Effector memory CD8-positive, alpha-beta T cell (primary cell): ENCODE measurements at regions not wholly inside any gene's neighbourhood (a gene's known extent, or its start where the extent isn't known, plus 50 kb on each side); places are given as distances from the start of the nearest gene placed in this dataset.

Experiments
- ATAC-seq: fragments of 150-1000 bp; cut with Tn5 transposase; replicated peaks from 2 replicates; pipeline ENCODE4 v1.10.0; 2021; ENCODE audit warnings: mild to moderate bottlenecking, moderate library complexity
- DNase-seq, 3 experiments: peaks; one replicate each; pipeline ENCODE4 v3.0.0; 2021
- H3K27ac Mint-ChIP-seq, 2 donors: one replicate each; pipeline ENCODE4 v1.8.0; 2022; ENCODE audit warnings: mild to moderate bottlenecking in 2 of 2, mixed read lengths in 2 of 2, moderate library complexity in 2 of 2
- H3K27me3 Mint-ChIP-seq, 2 donors: one replicate each; pipeline ENCODE4 v1.8.0; 2022; ENCODE audit warnings: mixed read lengths in 2 of 2
- H3K36me3 Mint-ChIP-seq: one replicate; pipeline ENCODE4 v1.8.0; 2022; ENCODE audit warnings: mild to moderate bottlenecking, moderate library complexity, mixed read lengths; ENCODE audit not compliant: insufficient read depth
- H3K4me1 Mint-ChIP-seq, 2 donors: one replicate each; pipeline ENCODE4 v1.8.0; 2022; ENCODE audit warnings: low read depth in 2 of 2, mixed read lengths in 2 of 2
- H3K4me3 Mint-ChIP-seq, 2 donors: one replicate each; pipeline ENCODE4 v1.8.0; 2022; ENCODE audit warnings: mild to moderate bottlenecking in 2 of 2, mixed read lengths in 2 of 2, moderate library complexity in 2 of 2
- H3K9me3 Mint-ChIP-seq, 2 donors: one replicate each; pipeline ENCODE4 v1.8.0; 2022; ENCODE audit warnings: mixed read lengths in 2 of 2

DNA sequence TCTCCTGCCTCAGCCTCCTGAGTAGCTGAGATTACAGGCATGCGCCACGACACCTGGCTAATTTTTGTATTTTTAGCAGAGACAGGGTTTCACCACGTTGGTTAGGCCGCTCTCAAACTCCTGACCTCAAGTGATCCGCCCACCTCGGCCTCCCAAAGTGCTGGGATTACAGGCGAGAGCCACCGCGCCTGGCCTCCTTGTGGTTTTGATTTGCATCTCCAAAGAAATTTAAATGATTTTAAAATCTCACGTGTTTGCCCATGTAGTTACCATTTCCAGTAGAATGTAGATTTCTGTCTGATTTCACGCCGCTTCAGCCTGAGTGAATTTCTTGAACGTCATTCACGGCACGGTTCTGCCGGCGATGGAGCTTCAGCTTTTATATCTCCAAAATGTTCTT lies 55.8 kb downstream of the IGF2 start:
- Mint-ChIP-seq H3K27me3 (peaks cover 30 to 33% of the 10 kb centered on the region in 2 donors), H3K27ac (no peak overlapping the region), H3K36me3 (no peaks in the 10 kb centered on the region), H3K9me3 (peaks cover 0 to 2% of the 10 kb centered on the region in 2 donors), H3K4me3 (no peak overlapping the region), H3K4me1 (no peaks in the 10 kb centered on the region)
- DNase-seq (no peak), ATAC-seq (no peak)

DNA sequence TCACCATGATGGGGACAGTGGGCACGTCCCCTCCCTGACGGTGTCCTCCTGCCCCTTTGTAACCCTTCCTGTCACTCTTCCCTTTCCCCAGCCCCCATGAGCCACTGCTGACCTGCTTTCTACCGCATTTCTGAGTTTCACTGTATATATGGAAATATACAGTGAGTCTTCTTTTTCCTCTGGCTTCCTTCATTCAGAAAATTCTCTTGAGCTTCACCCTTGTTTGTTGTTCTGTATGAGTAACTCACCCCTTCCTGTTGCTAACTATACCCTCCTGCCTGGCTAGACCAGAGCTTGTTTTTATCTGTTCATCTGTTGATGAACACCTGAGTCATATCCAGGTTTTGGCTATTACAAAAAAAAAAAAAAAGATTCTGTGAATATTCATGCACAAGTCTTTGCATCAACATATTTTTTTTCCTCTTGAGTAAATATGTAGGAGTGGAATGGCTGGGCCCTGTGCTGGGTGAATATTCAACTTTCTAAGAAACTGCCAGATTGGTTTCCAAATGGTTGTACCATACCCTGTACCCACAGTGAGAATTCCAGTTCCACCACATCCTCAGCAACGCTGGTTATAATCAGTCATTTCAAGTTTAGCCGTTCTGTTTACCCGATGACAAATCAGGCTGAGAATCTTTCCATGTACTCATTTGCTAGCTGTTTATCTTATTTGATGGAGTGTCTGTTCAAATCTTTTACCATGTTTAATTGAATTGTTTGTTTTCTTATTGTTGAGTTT lies 62.0 kb downstream of the IGF2 start:
- peak; percentile 49 for ATAC-seq
- DNase-seq, result no peak
- H3K4me1 Mint-ChIP-seq, result peaks cover 0 to 9% of the 10 kb centered on the region in 2 donors
- peak overlapping the region in 1 of 2 donors; percentile 2 for H3K27ac Mint-ChIP-seq
- H3K27me3 Mint-ChIP-seq, result peaks cover 21 to 28% of the 10 kb centered on the region in 2 donors
- H3K36me3 Mint-ChIP-seq, result no peaks in the 10 kb centered on the region
- H3K9me3 Mint-ChIP-seq, result no peaks in the 10 kb centered on the region
- H3K4me3 Mint-ChIP-seq, result no peak overlapping the region

DNA sequence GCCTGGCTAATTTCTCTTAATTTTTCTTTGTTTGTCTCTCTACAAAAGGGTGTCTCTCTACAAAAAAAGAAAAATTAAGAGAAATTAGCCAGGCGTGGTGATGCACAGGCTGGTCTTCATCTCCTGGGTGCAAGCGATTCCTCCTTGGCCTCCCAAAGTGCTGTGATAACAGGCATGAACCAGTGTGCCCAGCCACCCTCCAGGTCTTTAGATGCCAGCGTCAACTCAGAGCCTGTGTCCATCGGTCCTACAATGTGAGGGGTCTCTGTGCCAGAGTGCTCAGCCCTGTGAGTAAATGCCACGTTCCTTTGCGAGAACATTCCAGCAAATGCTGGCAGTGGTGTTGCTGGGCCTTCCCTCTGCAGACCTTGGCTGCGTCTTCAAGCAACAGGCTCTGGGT lies 62.7 kb downstream of the IGF2 start:
- peaks cover 21 to 28% of the 10 kb centered on the region in 2 donors for H3K27me3 Mint-ChIP-seq
- H3K27ac Mint-ChIP-seq, result no peak overlapping the region
- peaks cover 0 to 9% of the 10 kb centered on the region in 2 donors for H3K4me1 Mint-ChIP-seq
- H3K36me3 Mint-ChIP-seq, result no peaks in the 10 kb centered on the region
- no peak overlapping the region for H3K4me3 Mint-ChIP-seq
- ATAC-seq (no peak), DNase-seq (no peak)
- no peaks in the 10 kb centered on the region for H3K9me3 Mint-ChIP-seq

DNA sequence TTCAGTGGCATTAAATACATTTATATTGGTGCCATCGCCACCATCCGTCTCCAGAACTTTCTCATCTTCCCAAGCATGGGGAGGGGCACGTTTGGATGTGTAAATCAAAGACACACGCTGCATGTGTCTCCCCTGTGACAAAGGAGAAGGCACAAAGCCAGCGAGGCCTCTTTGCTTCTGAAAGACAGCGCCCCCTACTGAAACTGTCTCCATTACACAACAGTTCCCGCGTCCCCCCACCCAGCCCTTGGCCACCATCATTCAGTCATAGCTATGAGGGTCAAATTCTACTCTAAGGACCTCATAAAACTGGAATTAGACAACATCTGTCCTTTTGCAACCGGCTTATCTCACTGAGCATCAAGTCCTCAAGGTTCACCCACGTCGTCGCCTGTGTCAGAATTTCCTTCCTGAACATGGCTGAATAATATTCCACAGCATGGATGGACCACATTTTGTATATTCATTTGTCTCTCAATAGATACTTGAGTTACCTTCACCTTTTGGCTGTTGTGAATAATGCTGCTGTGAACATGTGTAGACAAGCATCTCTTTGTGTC lies 64.8 kb downstream of the IGF2 start:
- Mint-ChIP-seq H3K27ac (no peak overlapping the region), H3K4me3 (no peak overlapping the region), H3K27me3 (peaks cover 21 to 28% of the 10 kb centered on the region in 2 donors), H3K4me1 (peaks cover 0 to 9% of the 10 kb centered on the region in 2 donors), H3K9me3 (no peaks in the 10 kb centered on the region), H3K36me3 (no peaks in the 10 kb centered on the region)
- DNase-seq (no peak), ATAC-seq (no peak)

DNA sequence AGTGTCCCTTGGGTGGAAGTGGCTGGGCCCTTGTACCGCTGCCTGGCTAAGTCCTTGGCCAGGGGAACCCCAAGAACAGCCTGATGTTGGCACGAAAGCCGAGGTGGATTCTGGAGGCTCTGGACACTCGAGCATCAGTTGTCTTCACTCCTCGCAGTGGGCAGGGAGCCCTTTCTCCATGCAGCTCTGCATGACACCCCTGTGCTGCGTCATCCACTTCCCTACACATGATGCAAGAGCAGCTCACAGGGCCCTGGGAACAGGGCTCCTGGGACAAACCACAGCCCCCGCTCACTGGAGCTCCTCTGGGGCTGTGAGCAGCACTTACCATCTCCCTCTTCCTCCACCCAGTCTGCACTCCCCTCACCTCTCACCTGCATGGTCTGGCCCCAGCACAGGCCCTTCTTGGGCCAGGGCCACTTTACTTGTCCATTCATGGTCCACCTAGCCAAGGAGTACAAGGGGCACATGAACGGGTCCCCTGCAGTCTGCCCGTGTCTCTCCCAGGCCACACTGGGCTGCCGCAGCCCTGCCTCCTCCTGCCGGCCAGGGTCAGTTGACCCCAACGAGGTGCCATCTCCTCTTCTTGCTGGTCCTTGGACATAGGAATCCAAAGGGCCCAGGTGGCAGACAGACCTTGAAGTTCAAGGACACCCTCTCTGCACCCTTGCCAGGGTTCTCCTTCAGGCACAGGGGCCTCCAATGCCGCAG lies 66.5 kb downstream of the IGF2 start:
- no peak for ATAC-seq
- no peaks in the 10 kb centered on the region for H3K9me3 Mint-ChIP-seq
- no peak overlapping the region for H3K27ac Mint-ChIP-seq
- no peaks in the 10 kb centered on the region for H3K36me3 Mint-ChIP-seq
- no peak overlapping the region for H3K4me3 Mint-ChIP-seq
- H3K27me3 Mint-ChIP-seq, result peaks cover 21 to 28% of the 10 kb centered on the region in 2 donors
- peaks cover 0 to 9% of the 10 kb centered on the region in 2 donors for H3K4me1 Mint-ChIP-seq
- no peak for DNase-seq

DNA sequence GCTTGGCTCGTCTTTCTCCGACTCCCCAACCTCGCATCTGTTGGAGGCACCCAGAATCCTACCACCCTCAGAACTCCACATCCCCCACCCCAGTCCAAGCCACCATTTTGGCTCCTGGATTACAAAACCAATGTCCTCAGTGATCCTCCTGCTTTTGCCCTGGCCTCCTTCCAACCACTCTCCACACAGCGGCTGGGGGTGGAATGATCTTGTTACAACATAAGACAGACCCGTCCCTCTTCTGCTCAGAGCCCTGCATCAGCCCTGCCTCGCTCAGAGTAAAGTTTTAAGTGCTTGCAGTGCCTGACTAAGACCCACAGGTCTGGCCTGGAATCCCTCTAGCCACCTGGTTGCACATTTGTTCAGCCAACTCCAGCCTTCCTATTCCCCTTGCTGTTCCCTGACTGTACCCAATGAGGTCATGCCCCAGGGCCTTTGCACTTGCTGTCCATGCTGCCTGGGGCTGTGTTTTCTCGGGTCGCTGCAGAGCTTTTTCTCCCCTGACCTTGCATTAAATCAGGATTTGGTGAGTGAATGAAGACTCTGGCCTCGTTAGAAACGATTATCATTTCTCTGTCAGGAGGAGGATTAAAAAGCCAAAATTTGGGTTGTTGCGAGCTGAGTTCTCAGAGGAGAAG lies 67.3 kb downstream of the IGF2 start:
- Mint-ChIP-seq H3K36me3 (no peaks in the 10 kb centered on the region), H3K27ac (no peak overlapping the region), H3K4me3 (no peak overlapping the region), H3K4me1 (peaks cover 0 to under 1% of the 10 kb centered on the region in 2 donors), H3K9me3 (no peaks in the 10 kb centered on the region), H3K27me3 (peaks cover 21 to 28% of the 10 kb centered on the region in 2 donors)
- no peak for ATAC-seq
- no peak for DNase-seq
